Smooth muscle cell (in vitro differentiated cells): ENCODE measurements at regions not wholly inside any gene's neighbourhood (a gene's known extent, or its start where the extent isn't known, plus 50 kb on each side); places are given as distances from the start of the nearest gene placed in this dataset.

Experiments
- DNase-seq: peaks from one replicate; lab custom pipeline; 2025; ENCODE audit not compliant: unreplicated experiment; lab: John Stamatoyannopoulos, UW
- H2AFZ ChIP-seq: fragments of 200-600 bp; sonication (generic); 2 replicates; pipeline ENCODE4 v1.6.0; 2016; ENCODE audit warnings: antibody characterized with exemption, low read depth, mild to moderate bottlenecking
- H3F3A ChIP-seq: fragments of 200-600 bp; sonication (generic); 2 replicates; pipeline ENCODE4 v1.6.0; 2017; ENCODE audit warnings: antibody characterized with exemption, low read depth
- H3K27ac ChIP-seq: fragments of 200-600 bp; sonication (generic); 2 replicates; pipeline ENCODE4 v1.5.1; 2016; ENCODE audit warnings: low read depth, mild to moderate bottlenecking
- H3K27me3 ChIP-seq: fragments of 200-600 bp; sonication (generic); 2 replicates; pipeline ENCODE4 v1.6.1; 2016; ENCODE audit warnings: low read depth, mild to moderate bottlenecking
- H3K36me3 ChIP-seq: fragments of 200-600 bp; sonication (generic); 2 replicates; pipeline ENCODE4 v1.5.1; 2016; ENCODE audit warnings: low read depth
- H3K4me1 ChIP-seq: fragments of 200-600 bp; sonication (generic); 2 replicates; pipeline ENCODE4 v1.5.1; 2016; ENCODE audit warnings: low read depth
- H3K4me2 ChIP-seq: fragments of 200-600 bp; sonication (generic); 2 replicates; pipeline ENCODE4 v1.6.0; 2016; ENCODE audit warnings: mild to moderate bottlenecking
- H3K4me3 ChIP-seq: fragments of 200-600 bp; sonication (generic); 2 replicates; pipeline ENCODE4 v1.5.1; 2016; ENCODE audit warnings: mild to moderate bottlenecking
- H3K79me2 ChIP-seq: fragments of 200-600 bp; sonication (generic); 2 replicates; pipeline ENCODE4 v1.6.0; 2016; ENCODE audit warnings: low read depth, mild to moderate bottlenecking
- H3K9ac ChIP-seq: fragments of 200-600 bp; sonication (generic); 2 replicates; pipeline ENCODE4 v1.6.0; 2016; ENCODE audit warnings: low read depth
- H3K9me3 ChIP-seq: fragments of 200-600 bp; sonication (generic); replicated peaks from 2 replicates; pipeline ENCODE4 v1.5.1; 2016; ENCODE audit warnings: low read depth
- H4K20me1 ChIP-seq: fragments of 200-600 bp; sonication (generic); 2 replicates; pipeline ENCODE4 v1.6.0; 2016; ENCODE audit warnings: low read depth
- WGBS: methylation state at CpG from one replicate; pipeline ENCODE4 v1.1.7; 2016; ENCODE audit warnings: low lambda C conversion rate; 5-methylcytosine and 5-hydroxymethylcytosine counted together
- TF ChIP-seq, protein P1 (sequence below): fragments of 200-600 bp; sonication (generic); IDR thresholded peaks from 2 replicates; pipeline ENCODE4 v1.5.1; 2017; ENCODE audit warnings: borderline replicate concordance, mild to moderate bottlenecking, antibody characterized with exemption; ENCODE audit not compliant: insufficient read depth, poor library complexity, severe bottlenecking

GRCh38 chr10:8298896-8299570 is 244.5 kb downstream of the GATA3 start:
- Histone ChIP-seq H3K4me2 (no peak overlapping the region), H3K9ac (no peak overlapping the region), H4K20me1 (no peaks in the 10 kb centered on the region), H3K4me3 (no peak overlapping the region), H2AFZ (no peak overlapping the region), H3K4me1 (no peaks in the 10 kb centered on the region), H3K36me3 (no peaks in the 10 kb centered on the region), H3K79me2 (no peaks in the 10 kb centered on the region), H3F3A (no peaks in the 10 kb centered on the region), H3K27ac (no peak overlapping the region), H3K9me3 (no peaks in the 10 kb centered on the region), H3K27me3 (no peaks in the 10 kb centered on the region)
- DNase-seq = no peak
- TF ChIP-seq, protein P1, sequence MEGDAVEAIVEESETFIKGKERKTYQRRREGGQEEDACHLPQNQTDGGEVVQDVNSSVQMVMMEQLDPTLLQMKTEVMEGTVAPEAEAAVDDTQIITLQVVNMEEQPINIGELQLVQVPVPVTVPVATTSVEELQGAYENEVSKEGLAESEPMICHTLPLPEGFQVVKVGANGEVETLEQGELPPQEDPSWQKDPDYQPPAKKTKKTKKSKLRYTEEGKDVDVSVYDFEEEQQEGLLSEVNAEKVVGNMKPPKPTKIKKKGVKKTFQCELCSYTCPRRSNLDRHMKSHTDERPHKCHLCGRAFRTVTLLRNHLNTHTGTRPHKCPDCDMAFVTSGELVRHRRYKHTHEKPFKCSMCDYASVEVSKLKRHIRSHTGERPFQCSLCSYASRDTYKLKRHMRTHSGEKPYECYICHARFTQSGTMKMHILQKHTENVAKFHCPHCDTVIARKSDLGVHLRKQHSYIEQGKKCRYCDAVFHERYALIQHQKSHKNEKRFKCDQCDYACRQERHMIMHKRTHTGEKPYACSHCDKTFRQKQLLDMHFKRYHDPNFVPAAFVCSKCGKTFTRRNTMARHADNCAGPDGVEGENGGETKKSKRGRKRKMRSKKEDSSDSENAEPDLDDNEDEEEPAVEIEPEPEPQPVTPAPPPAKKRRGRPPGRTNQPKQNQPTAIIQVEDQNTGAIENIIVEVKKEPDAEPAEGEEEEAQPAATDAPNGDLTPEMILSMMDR = no peak
- 69% methylated on average over 16 of the region's 16 CpGs for WGBS

GRCh38 chr10:8300925-8301324 is 246.4 kb downstream of the GATA3 start:
- H3K9ac ChIP-seq = no peak overlapping the region
- H3K4me3 ChIP-seq = no peak overlapping the region
- H2AFZ ChIP-seq = no peak overlapping the region
- TF ChIP-seq, protein P1 = no peak
- whole genome bisulfite sequencing = 72% methylated on average over 5 of the region's 5 CpGs
- H3K4me2 ChIP-seq = no peak overlapping the region
- H3K79me2 ChIP-seq = no peaks in the 10 kb centered on the region
- H3K27ac ChIP-seq = peak overlapping the region; percentile 32
- H4K20me1 ChIP-seq = no peaks in the 10 kb centered on the region
- DNase-seq = no peak
- no peaks in the 10 kb centered on the region for H3K36me3 ChIP-seq
- H3F3A ChIP-seq = no peaks in the 10 kb centered on the region
- H3K4me1 ChIP-seq = no peaks in the 10 kb centered on the region
- no peaks in the 10 kb centered on the region for H3K27me3 ChIP-seq
- no peaks in the 10 kb centered on the region for H3K9me3 ChIP-seq

GRCh38 chr10:8301333-8301732 is 246.8 kb downstream of the GATA3 start:
- Histone ChIP-seq H3K9me3 (no peaks in the 10 kb centered on the region), H3K36me3 (no peaks in the 10 kb centered on the region), H3K4me1 (no peaks in the 10 kb centered on the region), H3K4me2 (no peak overlapping the region), H3K27me3 (no peaks in the 10 kb centered on the region), H3K9ac (no peak overlapping the region), H3K27ac (peak overlapping the region; percentile 32), H3K79me2 (no peaks in the 10 kb centered on the region), H2AFZ (no peak overlapping the region), H4K20me1 (no peaks in the 10 kb centered on the region), H3K4me3 (no peak overlapping the region), H3F3A (no peaks in the 10 kb centered on the region)
- WGBS = 85% methylated on average over 2 of the region's 2 CpGs
- TF ChIP-seq, protein P1 = no peak
- DNase-seq = no peak

GRCh38 chr10:8301831-8302230 is 247.3 kb downstream of the GATA3 start:
- no peaks in the 10 kb centered on the region for H3K9me3 ChIP-seq
- H3K36me3 ChIP-seq = no peaks in the 10 kb centered on the region
- no peak overlapping the region for H3K27ac ChIP-seq
- no peak overlapping the region for H3K9ac ChIP-seq
- H2AFZ ChIP-seq = no peak overlapping the region
- no peak overlapping the region for H3K4me3 ChIP-seq
- H3K79me2 ChIP-seq = no peaks in the 10 kb centered on the region
- no peaks in the 10 kb centered on the region for H3F3A ChIP-seq
- no peaks in the 10 kb centered on the region for H3K4me1 ChIP-seq
- no peaks in the 10 kb centered on the region for H3K27me3 ChIP-seq
- DNase-seq = no peak
- no peak overlapping the region for H3K4me2 ChIP-seq
- TF ChIP-seq, protein P1 = no peak
- H4K20me1 ChIP-seq = no peaks in the 10 kb centered on the region
- 90% methylated on average over 4 of the region's 4 CpGs for WGBS
